ENCODE measurements at regions not wholly inside any gene's neighbourhood (a gene's known extent, or its start where the extent isn't known, plus 50 kb on each side); places are given as distances from the start of the nearest gene placed in this dataset.
"Not testable (repeated sequence)": the region's sequence is repeated elsewhere in the genome, so short reads cannot be mapped to it uniquely, and the experiment has no call there.

- DNase-seq (no peak), ATAC-seq (replicated peaks) (no peak)
- Mint-ChIP-seq H3K36me3 (ENCODE audit: insufficient read depth) (no peaks in the 10 kb centered on the region), H3K27me3 (no peaks in the 10 kb centered on the region), H3K4me1 (ENCODE audit: low read depth in 2 of 2) (no peaks in the 10 kb centered on the region), H3K27ac (no peak overlapping the region), H3K4me3 (no peak overlapping the region), H3K9me3 (no peaks in the 10 kb centered on the region)
These were observed 373.2 kb downstream of the BTG1 start for GRCh38 chr12:91772411-91772810.

DNA sequence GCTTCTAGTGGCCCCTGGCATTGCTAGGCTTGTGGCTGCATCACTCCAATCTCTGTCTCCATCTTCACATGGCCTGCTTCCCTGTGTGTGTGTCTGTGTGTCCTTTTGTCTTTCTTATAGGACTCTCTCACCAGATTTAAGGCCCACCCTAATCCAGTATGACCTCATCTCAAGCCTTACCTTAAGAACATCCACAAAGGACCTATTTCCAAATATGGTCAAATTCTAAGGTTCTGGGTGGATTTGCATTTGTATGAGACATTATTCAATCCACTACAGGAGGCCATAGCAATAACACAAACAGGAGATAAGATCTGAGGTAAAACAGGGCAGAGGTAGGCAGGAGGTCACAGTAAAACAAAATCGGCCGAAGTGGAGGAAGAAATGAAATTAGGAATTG is 375.9 kb downstream of the BTG1 start:
- H3K36me3 Mint-ChIP-seq (ENCODE audit: insufficient read depth), result no peaks in the 10 kb centered on the region
- DNase-seq (no peak), ATAC-seq (replicated peaks) (no peak)
- H3K4me1 Mint-ChIP-seq (ENCODE audit: low read depth in 2 of 2), result no peaks in the 10 kb centered on the region
- H3K27ac Mint-ChIP-seq, result no peak overlapping the region
- H3K4me3 Mint-ChIP-seq, result no peak overlapping the region
- no peaks in the 10 kb centered on the region for H3K9me3 Mint-ChIP-seq
- H3K27me3 Mint-ChIP-seq, result no peaks in the 10 kb centered on the region

GRCh38 chr12:91767237-91767636 is 378.4 kb downstream of the BTG1 start:
- Mint-ChIP-seq H3K27ac (no peak overlapping the region), H3K4me1 (ENCODE audit: low read depth in 2 of 2) (no peaks in the 10 kb centered on the region), H3K36me3 (ENCODE audit: insufficient read depth) (no peaks in the 10 kb centered on the region), H3K4me3 (no peak overlapping the region), H3K27me3 (no peaks in the 10 kb centered on the region), H3K9me3 (no peaks in the 10 kb centered on the region)
- no peak for ATAC-seq (replicated peaks)
- DNase-seq, result no peak

GRCh38 chr12:91766454-91766853 is 379.2 kb downstream of the BTG1 start:
- no peak overlapping the region for H3K27ac Mint-ChIP-seq
- ATAC-seq (replicated peaks) (no peak), DNase-seq (no peak)
- H3K9me3 Mint-ChIP-seq, result no peaks in the 10 kb centered on the region
- no peaks in the 10 kb centered on the region for H3K36me3 Mint-ChIP-seq (ENCODE audit: insufficient read depth)
- H3K4me3 Mint-ChIP-seq, result no peak overlapping the region
- no peaks in the 10 kb centered on the region for H3K4me1 Mint-ChIP-seq (ENCODE audit: low read depth in 2 of 2)
- H3K27me3 Mint-ChIP-seq, result no peaks in the 10 kb centered on the region

- H3K4me1 Mint-ChIP-seq (ENCODE audit: low read depth in 2 of 2), result peaks cover 0 to 3% of the 10 kb centered on the region in 2 donors
- DNase-seq, result no peak
- no peak for ATAC-seq (replicated peaks)
- H3K4me3 Mint-ChIP-seq, result no peak overlapping the region
- no peaks in the 10 kb centered on the region for H3K36me3 Mint-ChIP-seq (ENCODE audit: insufficient read depth)
- no peaks in the 10 kb centered on the region for H3K27me3 Mint-ChIP-seq
- no peaks in the 10 kb centered on the region for H3K9me3 Mint-ChIP-seq
- H3K27ac Mint-ChIP-seq, result no peak overlapping the region
These were observed 381.8 kb downstream of the BTG1 start for GRCh38 chr12:91763654-91764370.

- Mint-ChIP-seq H3K27ac (no peak overlapping the region), H3K27me3 (no peaks in the 10 kb centered on the region)
- no peak for ATAC-seq (replicated peaks)
These were observed 392.0 kb downstream of the BTG1 start for GRCh38 chr12:91753649-91754048.

GRCh38 chr12:91746976-91747375 is 398.7 kb downstream of the BTG1 start:
- Mint-ChIP-seq H3K27me3 (no peaks in the 10 kb centered on the region), H3K4me3 (no peak overlapping the region), H3K27ac (no peak overlapping the region), H3K4me1 (ENCODE audit: low read depth in 2 of 2) (no peaks in the 10 kb centered on the region), H3K9me3 (peaks cover 0 to 4% of the 10 kb centered on the region in 2 donors), H3K36me3 (ENCODE audit: insufficient read depth) (no peaks in the 10 kb centered on the region)
- ATAC-seq (replicated peaks), result no peak
- no peak for DNase-seq

More at GRCh38 chr12:91753649-91754048, 392.0 kb downstream of the BTG1 start:
- Mint-ChIP-seq H3K9me3 (peaks cover 0 to 5% of the 10 kb centered on the region in 2 donors), H3K4me3 (no peak overlapping the region), H3K36me3 (ENCODE audit: insufficient read depth) (no peaks in the 10 kb centered on the region), H3K4me1 (ENCODE audit: low read depth in 2 of 2) (no peaks in the 10 kb centered on the region)
- no peak for DNase-seq

GRCh38 chr12:91744597-91744996 is 401.0 kb downstream of the BTG1 start:
- Mint-ChIP-seq H3K4me1 (ENCODE audit: low read depth in 2 of 2) (no peaks in the 10 kb centered on the region), H3K9me3 (peaks cover 0 to 2% of the 10 kb centered on the region in 2 donors), H3K36me3 (ENCODE audit: insufficient read depth) (no peaks in the 10 kb centered on the region), H3K27ac (no peak overlapping the region), H3K27me3 (no peaks in the 10 kb centered on the region), H3K4me3 (no peak overlapping the region)
- no peak for ATAC-seq (replicated peaks)
- DNase-seq, result no peak

GRCh38 chr12:91743704-91744321 is 401.8 kb downstream of the BTG1 start:
- H3K4me1 Mint-ChIP-seq (ENCODE audit: low read depth in 2 of 2), result no peaks in the 10 kb centered on the region
- ATAC-seq (replicated peaks), result no peak
- DNase-seq, result no peak
- no peak overlapping the region for H3K4me3 Mint-ChIP-seq
- H3K36me3 Mint-ChIP-seq (ENCODE audit: insufficient read depth), result no peaks in the 10 kb centered on the region
- H3K27ac Mint-ChIP-seq, result no peak overlapping the region
- no peaks in the 10 kb centered on the region for H3K27me3 Mint-ChIP-seq
- peaks cover 0 to 2% of the 10 kb centered on the region in 2 donors for H3K9me3 Mint-ChIP-seq

GRCh38 chr12:91743280-91743679 is 402.4 kb downstream of the BTG1 start:
- Mint-ChIP-seq H3K4me1 (ENCODE audit: low read depth in 2 of 2) (no peaks in the 10 kb centered on the region), H3K4me3 (no peak overlapping the region), H3K9me3 (peaks cover 0 to 2% of the 10 kb centered on the region in 2 donors), H3K27ac (no peak overlapping the region), H3K27me3 (no peaks in the 10 kb centered on the region), H3K36me3 (ENCODE audit: insufficient read depth) (no peaks in the 10 kb centered on the region)
- DNase-seq, result no peak
- ATAC-seq (replicated peaks), result no peak

- ATAC-seq (replicated peaks) (no peak), DNase-seq (no peak)
- Mint-ChIP-seq H3K27me3 (no peaks in the 10 kb centered on the region), H3K4me3 (no peak overlapping the region), H3K9me3 (peaks cover 0 to 2% of the 10 kb centered on the region in 2 donors), H3K4me1 (ENCODE audit: low read depth in 2 of 2) (no peaks in the 10 kb centered on the region), H3K27ac (peak overlapping the region in 1 of 2 donors; percentile 7), H3K36me3 (ENCODE audit: insufficient read depth) (no peaks in the 10 kb centered on the region)
These were observed 403.7 kb downstream of the BTG1 start for GRCh38 chr12:91741932-91742331.

- not testable (repeated sequence) for DNase-seq; ATAC-seq (replicated peaks); H3K27ac Mint-ChIP-seq; H3K27me3 Mint-ChIP-seq; H3K36me3 Mint-ChIP-seq (ENCODE audit: insufficient read depth); H3K4me1 Mint-ChIP-seq (ENCODE audit: low read depth in 2 of 2); H3K9me3 Mint-ChIP-seq; H3K4me3 Mint-ChIP-seq
These were observed 411.8 kb downstream of the BTG1 start for GRCh38 chr12:91733846-91734245.

GRCh38 chr12:91732086-91732485 is 413.6 kb downstream of the BTG1 start:
- Mint-ChIP-seq H3K4me1 (ENCODE audit: low read depth in 2 of 2) (no peaks in the 10 kb centered on the region), H3K4me3 (no peak overlapping the region), H3K27ac (no peak overlapping the region), H3K27me3 (no peaks in the 10 kb centered on the region), H3K9me3 (peaks cover 0 to 7% of the 10 kb centered on the region in 2 donors), H3K36me3 (ENCODE audit: insufficient read depth) (no peaks in the 10 kb centered on the region)
- no peak for ATAC-seq (replicated peaks)
- DNase-seq, result no peak

DNA sequence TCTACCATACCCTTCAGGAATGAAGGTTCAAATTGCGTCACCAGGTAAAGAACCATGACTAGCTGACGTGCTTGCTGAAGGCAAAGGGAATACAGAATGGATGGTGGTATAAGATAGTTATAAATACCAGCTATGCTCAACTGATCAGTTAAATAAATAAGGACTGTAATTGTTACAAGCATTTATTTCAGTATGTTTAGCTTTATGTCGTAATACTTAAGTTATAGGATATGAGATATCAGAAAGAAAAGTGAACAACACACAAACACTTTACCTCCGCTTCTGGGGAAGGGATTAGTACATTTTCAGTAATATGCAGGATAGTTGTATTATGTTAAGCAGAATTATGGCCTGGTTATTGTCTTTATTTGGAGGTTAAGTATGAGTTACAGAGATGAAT is 416.1 kb downstream of the BTG1 start:
- DNase-seq (no peak), ATAC-seq (replicated peaks) (no peak)
- H3K4me3 Mint-ChIP-seq, result no peak overlapping the region
- H3K27me3 Mint-ChIP-seq, result no peaks in the 10 kb centered on the region
- no peak overlapping the region for H3K27ac Mint-ChIP-seq
- no peaks in the 10 kb centered on the region for H3K4me1 Mint-ChIP-seq (ENCODE audit: low read depth in 2 of 2)
- H3K36me3 Mint-ChIP-seq (ENCODE audit: insufficient read depth), result no peaks in the 10 kb centered on the region
- H3K9me3 Mint-ChIP-seq, result peaks cover 0 to 7% of the 10 kb centered on the region in 2 donors
